Thyroid gland (tissue), 4 donors: ENCODE measurements at regions not wholly inside any gene's neighbourhood (a gene's known extent, or its start where the extent isn't known, plus 50 kb on each side); places are given as distances from the start of the nearest gene placed in this dataset.

Experiments
- DNase-seq, 2 donors: peaks; one replicate each; pipeline ENCODE4 v3.0.0-alpha.2; 2019
- H3K27ac ChIP-seq, 3 donors: fragments of 200-600 bp; sonication (generic); 1 replicate in 2 of 3; 2 replicates in 1 of 3; pipeline ENCODE4 v1.5.1; 2016 to 2019; ENCODE audit warnings: mild to moderate bottlenecking in 1 of 3, moderate library complexity in 1 of 3
- H3K27me3 ChIP-seq: fragments of 200-600 bp; sonication (generic); one replicate; pipeline ENCODE4 v1.5.1; 2019
- H3K36me3 ChIP-seq, 2 donors: fragments of 200-600 bp; sonication (generic); one replicate each; pipeline ENCODE4 v1.5.1; 2016 to 2019
- H3K4me1 ChIP-seq, 2 donors: fragments of 200-600 bp; sonication (generic); one replicate each; pipeline ENCODE4 v1.5.1; 2017 to 2019
- H3K4me3 ChIP-seq, 3 donors: fragments of 200-600 bp; sonication (generic); replicated peaks in 1 of 3; 1 replicate in 2 of 3; 2 replicates in 1 of 3; pipeline ENCODE4 v1.5.1; 2016; ENCODE audit warnings: mild to moderate bottlenecking in 1 of 3
- H3K9me3 ChIP-seq: fragments of 200-600 bp; sonication (generic); one replicate; pipeline ENCODE4 v1.5.1; 2017
- POLR2A ChIP-seq, 2 donors: fragments of 450-650 bp; IDR thresholded peaks; one replicate each; pipeline ENCODE4 v1.6.1; 2017; ENCODE audit warnings: antibody characterized with exemption in 2 of 2, mild to moderate bottlenecking in 2 of 2, moderate library complexity in 1 of 2
- WGBS, 2 donors: methylation state at CpG; one replicate each; pipeline ENCODE4 v1.1.5; 2017; 5-methylcytosine and 5-hydroxymethylcytosine counted together
- intact Hi-C: fragments of 100-400 bp; cut with DNase I; formaldehyde crosslinking; loops from one replicate; pipeline ENCODE4 v1.15.1; 2023
- TF ChIP-seq, protein P1 (sequence below), 6 experiments: fragments of 200-600 bp in 3 of 6; fragments of 450-650 bp in 3 of 6; sonication (generic) in 3 of 6; IDR thresholded peaks; one replicate each; pipeline ENCODE4 v1.5.1; 2016 to 2019; ENCODE audit warnings: antibody characterized with exemption in 6 of 6, mild to moderate bottlenecking in 2 of 6, inconsistent platforms in 1 of 6, moderate library complexity in 1 of 6

DNA sequence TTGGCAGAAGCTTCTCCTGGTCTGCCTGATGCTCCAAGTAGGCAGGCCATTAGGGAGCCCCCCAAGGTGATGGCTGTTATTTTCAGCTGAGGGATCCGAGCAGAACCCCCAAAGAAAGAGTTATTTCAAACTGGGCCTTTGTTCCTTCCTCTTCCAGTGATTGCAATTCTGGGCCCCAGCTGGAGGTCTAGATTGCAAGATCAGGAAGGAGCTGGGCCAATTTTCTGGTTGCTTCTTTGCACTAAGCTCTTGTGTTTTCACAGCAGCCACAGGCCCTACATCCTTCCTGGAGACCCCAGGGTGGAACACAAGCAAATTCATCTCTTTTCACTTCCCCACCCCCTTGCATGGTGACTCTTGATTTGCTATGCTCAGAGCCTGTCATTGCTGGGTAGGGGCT lies 215.0 kb downstream of the SEMA6A start:
- TF ChIP-seq, protein P1, sequence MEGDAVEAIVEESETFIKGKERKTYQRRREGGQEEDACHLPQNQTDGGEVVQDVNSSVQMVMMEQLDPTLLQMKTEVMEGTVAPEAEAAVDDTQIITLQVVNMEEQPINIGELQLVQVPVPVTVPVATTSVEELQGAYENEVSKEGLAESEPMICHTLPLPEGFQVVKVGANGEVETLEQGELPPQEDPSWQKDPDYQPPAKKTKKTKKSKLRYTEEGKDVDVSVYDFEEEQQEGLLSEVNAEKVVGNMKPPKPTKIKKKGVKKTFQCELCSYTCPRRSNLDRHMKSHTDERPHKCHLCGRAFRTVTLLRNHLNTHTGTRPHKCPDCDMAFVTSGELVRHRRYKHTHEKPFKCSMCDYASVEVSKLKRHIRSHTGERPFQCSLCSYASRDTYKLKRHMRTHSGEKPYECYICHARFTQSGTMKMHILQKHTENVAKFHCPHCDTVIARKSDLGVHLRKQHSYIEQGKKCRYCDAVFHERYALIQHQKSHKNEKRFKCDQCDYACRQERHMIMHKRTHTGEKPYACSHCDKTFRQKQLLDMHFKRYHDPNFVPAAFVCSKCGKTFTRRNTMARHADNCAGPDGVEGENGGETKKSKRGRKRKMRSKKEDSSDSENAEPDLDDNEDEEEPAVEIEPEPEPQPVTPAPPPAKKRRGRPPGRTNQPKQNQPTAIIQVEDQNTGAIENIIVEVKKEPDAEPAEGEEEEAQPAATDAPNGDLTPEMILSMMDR (IDR thresholded peaks at IDR 0.05) = no peak
- TF ChIP-seq POLR2A (IDR thresholded peaks at IDR 0.05) = no peak
- Histone ChIP-seq H3K4me1 (peaks cover 15 to 21% of the 10 kb centered on the region in 2 donors), H3K27me3 (no peaks in the 10 kb centered on the region), H3K9me3 (no peaks in the 10 kb centered on the region), H3K36me3 (no peaks in the 10 kb centered on the region), H3K27ac (no peak overlapping the region), H3K4me3 (no peak overlapping the region)
- 57 to 80% methylated on average over 1 of the region's 1 CpG for WGBS, 2 donors
- DNase-seq = no peak
- intact Hi-C loops = no loop called here

DNA sequence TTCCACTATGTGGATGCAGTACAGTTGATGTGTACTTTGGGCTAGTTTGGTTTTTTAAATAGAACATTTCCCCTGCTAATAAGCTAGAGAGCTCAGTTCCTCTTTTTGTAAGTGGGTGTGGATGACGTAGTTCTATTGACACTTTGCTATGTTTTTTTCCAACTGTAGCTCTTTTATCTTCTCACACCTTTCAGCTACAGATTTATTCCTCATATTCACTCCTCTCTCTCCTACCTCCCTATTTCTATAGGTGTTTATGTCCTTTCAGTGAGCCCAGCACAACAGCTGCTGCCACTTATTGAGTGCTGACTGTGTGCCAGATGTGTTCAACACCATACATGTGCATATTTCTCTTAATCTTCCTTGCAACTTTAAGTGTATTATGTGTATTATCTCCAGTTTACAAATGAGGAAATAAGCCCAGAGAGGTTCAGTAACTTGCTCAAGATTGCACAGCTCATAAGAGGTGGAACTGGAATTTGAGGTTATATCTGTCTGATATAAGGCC lies 215.7 kb downstream of the SEMA6A start:
- WGBS, 2 donors = 84 to 90% methylated on average over 1 of the region's 1 CpG
- DNase-seq = no peak
- H3K4me3 ChIP-seq = no peak overlapping the region
- peaks cover 15 to 21% of the 10 kb centered on the region in 2 donors for H3K4me1 ChIP-seq
- H3K27me3 ChIP-seq = no peaks in the 10 kb centered on the region
- no peaks in the 10 kb centered on the region for H3K9me3 ChIP-seq
- no peak overlapping the region for H3K27ac ChIP-seq
- TF ChIP-seq, protein P1 (IDR thresholded peaks at IDR 0.05) = no peak
- TF ChIP-seq POLR2A (IDR thresholded peaks at IDR 0.05) = no peak
- no peaks in the 10 kb centered on the region for H3K36me3 ChIP-seq
- intact Hi-C loops = no loop called here

DNA sequence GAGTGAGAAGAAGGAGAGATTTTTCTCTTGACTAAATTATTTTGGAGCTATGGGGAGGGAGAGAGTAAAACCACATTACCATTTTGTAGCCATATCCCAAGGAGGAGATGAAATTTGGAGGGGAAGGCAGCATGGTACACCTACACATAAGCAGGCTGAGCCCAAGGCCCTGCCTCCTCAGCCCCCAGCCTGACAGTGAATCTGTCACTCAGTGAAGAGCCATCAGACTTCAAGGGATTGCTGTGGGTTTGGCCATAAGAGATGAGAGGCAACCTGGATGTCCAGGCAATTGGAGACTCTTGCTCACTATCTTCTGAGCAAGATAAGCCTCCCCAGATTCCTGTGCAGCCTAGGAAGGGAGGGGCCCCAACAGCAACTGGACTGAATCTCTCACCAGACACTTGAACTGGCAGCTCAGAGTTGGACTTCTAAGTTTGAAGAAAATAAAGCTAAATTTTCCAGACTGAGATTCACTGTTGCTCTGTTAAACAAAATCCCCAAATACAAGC lies 216.6 kb downstream of the SEMA6A start:
- no peak for DNase-seq
- intact Hi-C loops = no loop called here

DNA sequence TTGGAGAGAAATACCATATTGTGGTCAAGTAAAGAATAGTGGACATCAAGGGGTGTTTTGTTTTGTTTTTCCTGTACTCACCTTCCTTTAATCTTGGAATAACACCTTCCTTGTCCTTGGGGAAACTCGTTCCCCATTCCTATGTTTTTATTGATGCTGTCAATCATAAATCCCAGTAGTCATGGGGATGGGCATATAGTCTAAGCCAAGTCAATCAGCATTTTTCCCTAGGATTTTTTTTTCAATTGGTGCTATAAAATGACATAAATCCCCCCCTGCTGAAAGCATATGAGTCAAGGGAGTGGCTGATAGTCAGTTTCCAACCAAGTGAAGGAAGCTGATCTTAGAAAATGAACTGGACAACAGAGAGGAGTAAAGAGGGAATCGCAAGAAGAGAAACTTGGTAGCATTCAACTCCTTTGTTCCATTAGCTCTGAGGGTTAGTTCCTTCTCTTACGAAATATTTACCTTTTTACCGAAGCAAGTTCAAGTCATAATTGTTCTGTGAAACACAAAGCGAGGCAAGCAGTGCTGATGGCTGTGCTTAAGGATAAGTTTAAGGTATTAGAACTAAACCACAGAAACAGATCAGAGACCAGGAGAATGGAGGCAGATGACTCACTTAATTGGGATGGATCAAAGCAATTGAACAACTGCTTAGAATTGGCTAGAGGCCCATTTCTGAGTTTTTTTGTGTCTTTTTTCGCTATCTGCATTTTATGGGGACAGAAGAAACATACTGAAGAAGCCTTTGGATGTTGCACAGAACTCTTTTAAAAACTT lies 218.6 kb downstream of the SEMA6A start:
- TF ChIP-seq POLR2A (IDR thresholded peaks at IDR 0.05) = no peak
- TF ChIP-seq, protein P1 (IDR thresholded peaks at IDR 0.05) = no peak
- Histone ChIP-seq H3K4me1 (peaks cover 11 to 12% of the 10 kb centered on the region in 2 donors), H3K27ac (no peak overlapping the region), H3K27me3 (no peaks in the 10 kb centered on the region), H3K4me3 (no peak overlapping the region), H3K9me3 (no peaks in the 10 kb centered on the region), H3K36me3 (no peaks in the 10 kb centered on the region)
- intact Hi-C loops = no loop called here
- 91 to 95% methylated on average over 6 of the region's 6 CpGs for WGBS, 2 donors
- DNase-seq = no peak

More for the DNA sequence above, 216.6 kb downstream of the SEMA6A start:
- TF ChIP-seq POLR2A (IDR thresholded peaks at IDR 0.05) = no peak
- TF ChIP-seq, protein P1 (IDR thresholded peaks at IDR 0.05) = no peak
- Histone ChIP-seq H3K36me3 (no peaks in the 10 kb centered on the region), H3K4me1 (peaks cover 15 to 21% of the 10 kb centered on the region in 2 donors), H3K9me3 (no peaks in the 10 kb centered on the region), H3K4me3 (no peak overlapping the region), H3K27ac (no peak overlapping the region), H3K27me3 (no peaks in the 10 kb centered on the region)

DNA sequence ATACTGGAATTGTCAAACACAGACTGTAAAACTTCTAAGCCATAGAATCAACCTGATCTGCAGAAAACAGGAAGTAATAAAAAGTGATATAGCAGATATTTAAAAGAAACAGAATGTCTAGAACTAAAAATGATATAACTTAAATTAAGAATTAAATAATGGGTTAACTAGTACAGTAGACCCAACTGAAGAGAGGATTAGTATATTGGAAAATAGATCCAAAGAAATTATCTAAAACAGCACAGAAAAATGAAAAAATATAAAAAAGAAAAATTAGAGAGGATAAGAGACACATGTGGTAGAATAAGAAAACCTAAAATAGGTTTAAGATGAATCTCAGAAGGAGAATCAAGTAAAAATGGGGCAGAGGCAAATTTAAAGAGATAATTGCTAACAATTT lies 219.9 kb downstream of the SEMA6A start:
- peaks cover 0 to under 1% of the 10 kb centered on the region in 2 donors for H3K4me1 ChIP-seq
- intact Hi-C loops = no loop called here
- H3K4me3 ChIP-seq = no peak overlapping the region
- H3K27me3 ChIP-seq = no peaks in the 10 kb centered on the region
- DNase-seq = no peak
- H3K9me3 ChIP-seq = no peaks in the 10 kb centered on the region
- no peak overlapping the region for H3K27ac ChIP-seq
- no peaks in the 10 kb centered on the region for H3K36me3 ChIP-seq
- TF ChIP-seq, protein P1 (IDR thresholded peaks at IDR 0.05) = no peak
- no peak for TF ChIP-seq POLR2A (IDR thresholded peaks at IDR 0.05)
